MM.1S (cell line): ENCODE measurements at regions not wholly inside any gene's neighbourhood (a gene's known extent, or its start where the extent isn't known, plus 50 kb on each side); places are given as distances from the start of the nearest gene placed in this dataset.

ENCODE experiments used
- CTCF ChIP-seq: fragments of 300-600 bp; sonication (generic); IDR thresholded peaks from 2 replicates; pipeline ENCODE4 v1.5.1; 2016; ENCODE audit warnings: antibody characterized with exemption, low read length, mixed read lengths
- EZH2 ChIP-seq: fragments of 300-600 bp; sonication (generic); optimal IDR thresholded peaks from 2 replicates; pipeline ENCODE3; 2017; ENCODE audit warnings: low read depth, mild to moderate bottlenecking, antibody characterized with exemption, low read length, mixed read lengths

- no peak for TF ChIP-seq CTCF
- no peak for TF ChIP-seq EZH2
Observed at GRCh38 chr5:85453026-85453349, 1068.3 kb upstream of the EDIL3 start.
